UCSD-AML1 (cell line): ENCODE measurements at regions not wholly inside any gene's neighbourhood (a gene's known extent, or its start where the extent isn't known, plus 50 kb on each side); places are given as distances from the start of the nearest gene placed in this dataset.

Source experiments
- DNase-seq: peaks from one replicate; lab custom pipeline; 2025; ENCODE audit not compliant: unreplicated experiment; lab: John Stamatoyannopoulos, UW

DNA sequence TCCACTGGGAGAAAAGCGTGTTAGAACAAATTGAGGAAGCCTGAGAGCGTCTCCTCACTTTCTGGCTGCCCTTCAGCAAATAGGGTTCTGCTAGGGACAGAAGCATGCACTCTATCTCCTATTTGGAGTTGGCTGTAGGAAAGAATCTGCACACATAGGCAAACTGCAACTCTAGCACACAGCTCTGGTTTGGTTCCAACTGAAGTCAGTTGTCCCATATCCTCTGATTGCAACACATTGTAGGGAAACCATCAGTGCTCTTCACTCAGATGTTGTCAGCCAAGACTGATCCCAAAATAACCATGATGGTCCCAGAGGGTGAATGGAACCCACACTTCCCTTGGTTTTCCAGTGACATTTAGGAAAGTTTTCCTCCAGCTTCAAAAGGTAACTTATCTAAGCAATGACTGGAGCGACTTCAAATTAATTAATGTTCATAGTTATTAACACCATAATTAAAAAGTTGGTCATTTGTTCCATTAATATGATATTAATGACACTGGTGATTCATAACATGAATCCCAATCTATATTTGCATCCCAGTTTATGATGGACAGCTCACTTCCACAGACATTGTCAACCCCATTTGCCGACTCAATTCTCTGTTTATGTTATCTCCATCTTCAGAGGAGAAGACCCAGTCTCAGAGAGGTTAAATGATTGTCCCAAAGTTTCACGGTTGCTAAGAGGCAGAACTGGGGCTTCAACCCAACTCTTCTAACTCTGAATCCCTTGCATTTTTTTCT lies 136.7 kb upstream of the ZNF462 start:
- DNase-seq = no peak

DNA sequence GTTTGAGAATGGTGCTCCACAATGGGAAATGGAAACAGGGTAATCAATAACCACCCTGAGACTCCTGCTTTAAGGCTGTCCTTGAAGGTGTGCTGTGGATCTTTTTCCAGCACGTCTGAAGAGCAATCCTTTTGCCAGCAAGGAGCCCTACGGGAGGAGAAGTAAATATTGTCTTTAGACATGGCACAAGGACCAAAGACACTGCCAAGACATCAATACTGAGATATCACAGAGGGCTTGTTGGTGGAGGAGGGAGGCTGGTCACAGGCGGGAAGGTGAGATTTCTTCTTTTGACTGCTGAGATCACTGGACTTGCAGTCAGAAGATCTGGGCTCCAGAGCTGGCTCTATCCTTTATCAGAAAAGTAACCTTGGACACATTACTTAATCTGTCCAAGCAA lies 135.0 kb upstream of the ZNF462 start:
- DNase-seq = no peak

GRCh38 chr9:106728860-106729259 lies 134.1 kb upstream of the ZNF462 start:
- no peak for DNase-seq

DNA sequence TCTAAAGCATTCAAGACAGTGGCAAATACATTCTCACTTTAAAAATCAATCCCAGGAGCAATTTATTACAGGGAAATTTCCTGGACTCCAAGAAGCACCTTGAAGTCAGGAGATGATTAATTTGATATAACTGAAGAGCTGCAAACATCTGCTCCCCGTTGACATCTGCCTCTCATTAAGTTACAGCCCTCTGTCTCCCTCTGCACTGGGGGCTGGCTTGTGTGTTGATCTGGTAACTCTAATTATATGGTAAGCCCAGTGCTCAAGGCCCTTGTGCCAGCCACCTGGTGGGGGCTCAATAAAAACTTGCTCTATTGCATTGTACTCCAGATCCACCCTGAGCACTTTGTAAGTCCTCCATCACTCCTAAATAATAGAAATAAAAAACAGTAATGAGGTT lies 131.1 kb upstream of the ZNF462 start:
- no peak for DNase-seq

- no peak for DNase-seq
Measured at GRCh38 chr9:106733828-106734380, 129.1 kb upstream of the ZNF462 start.

DNA sequence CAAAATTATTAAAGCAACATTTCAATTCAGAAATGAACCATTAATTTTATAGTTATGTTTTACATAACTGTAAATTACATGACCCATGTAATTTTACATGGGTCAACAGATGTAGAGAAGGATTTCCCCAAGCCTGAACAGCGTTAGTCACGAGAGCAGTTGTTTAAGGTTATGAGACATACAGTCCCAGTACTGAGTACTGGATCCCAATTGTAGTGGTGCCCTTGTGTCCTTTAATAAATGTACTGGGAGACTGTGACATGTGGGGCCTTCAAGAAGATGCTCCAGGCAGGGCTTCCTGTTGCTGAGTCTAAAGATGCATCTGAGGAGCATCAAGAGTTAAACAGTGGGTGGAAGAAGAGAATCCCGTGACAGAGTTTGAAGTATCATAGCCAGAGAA lies 125.5 kb upstream of the ZNF462 start:
- DNase-seq = no peak

DNA sequence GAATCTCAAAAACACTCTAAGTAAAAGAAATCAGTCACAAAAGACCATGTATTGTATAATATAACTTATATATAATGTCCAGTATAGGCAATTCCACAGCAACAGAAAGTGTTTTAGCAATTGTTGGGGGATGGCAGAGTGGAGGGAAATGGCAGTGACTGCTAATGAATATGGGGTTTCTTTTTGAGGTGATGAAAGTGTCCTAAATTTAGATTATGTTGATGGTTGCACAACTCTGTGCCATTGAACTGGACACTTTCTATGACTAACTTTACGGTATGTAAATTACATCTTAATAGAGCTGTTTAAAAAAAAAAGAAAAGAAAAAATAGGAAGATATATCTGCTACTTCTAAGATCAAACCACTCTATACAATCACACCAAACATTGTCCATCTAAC lies 124.9 kb upstream of the ZNF462 start:
- no peak for DNase-seq

GRCh38 chr9:106745457-106745856 lies 117.5 kb upstream of the ZNF462 start:
- DNase-seq = no peak

DNA sequence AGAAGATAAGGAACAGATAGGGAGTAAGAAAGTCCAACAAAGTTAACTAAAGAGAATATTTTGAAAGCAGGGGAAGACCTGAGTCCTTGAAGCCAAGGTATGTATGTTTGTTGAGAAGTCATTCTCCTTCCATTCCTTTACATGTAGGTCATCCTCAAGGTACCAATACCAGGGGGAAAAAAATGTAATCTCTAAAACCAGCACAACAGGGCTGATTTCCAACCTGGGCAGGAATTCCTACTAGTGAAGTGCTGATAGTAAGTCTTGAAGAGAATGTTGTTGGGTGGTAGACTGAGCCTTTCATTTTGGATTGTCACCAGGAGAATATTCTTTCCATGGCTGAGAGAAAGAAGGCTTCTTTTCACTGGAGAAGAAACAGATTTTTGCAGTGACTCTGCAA lies 117.1 kb upstream of the ZNF462 start:
- DNase-seq = no peak

DNA sequence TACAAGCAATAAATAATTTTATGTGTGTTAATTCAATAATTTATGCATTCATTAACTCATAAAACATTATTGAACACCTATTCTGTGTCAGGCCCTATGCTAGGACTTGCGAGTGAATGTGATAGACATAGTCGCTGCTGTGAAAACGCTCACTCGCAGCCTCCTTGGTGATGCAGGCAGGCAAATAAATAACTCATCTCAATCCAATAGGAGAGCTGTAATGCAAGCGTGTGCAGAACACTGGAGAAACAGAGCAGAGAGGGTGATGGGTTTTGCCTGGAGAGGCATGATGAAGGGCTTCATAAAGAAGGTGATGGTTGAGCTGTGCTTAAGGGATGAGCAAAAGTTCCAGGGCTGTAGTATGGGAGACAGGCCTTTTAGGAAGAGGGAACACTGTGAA lies 111.3 kb upstream of the ZNF462 start:
- DNase-seq = no peak

GRCh38 chr9:106752581-106752980 lies 110.4 kb upstream of the ZNF462 start:
- DNase-seq = no peak

- DNase-seq = peak; percentile 43
Measured at GRCh38 chr9:106753155-106753671, 109.8 kb upstream of the ZNF462 start.

DNA sequence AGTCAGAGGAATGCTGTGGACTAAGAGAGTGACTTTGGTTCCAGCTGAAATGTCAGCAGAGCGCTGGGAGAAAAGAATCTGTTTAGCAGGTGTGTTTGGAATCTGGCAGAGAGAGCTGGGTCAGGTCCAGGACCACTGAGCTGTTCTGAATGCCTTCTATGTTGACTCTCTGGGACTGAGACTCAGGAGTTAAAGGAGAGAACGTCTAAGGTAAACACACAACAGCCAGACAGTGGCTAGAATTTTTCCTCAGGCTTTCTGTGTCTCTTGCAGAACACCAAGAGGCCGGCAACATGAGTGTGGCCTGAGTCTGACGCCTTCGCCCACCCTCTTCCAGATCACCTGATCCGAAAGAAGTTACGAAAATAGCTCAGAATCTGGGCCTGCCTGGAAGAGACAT lies 107.2 kb upstream of the ZNF462 start:
- no peak for DNase-seq

DNA sequence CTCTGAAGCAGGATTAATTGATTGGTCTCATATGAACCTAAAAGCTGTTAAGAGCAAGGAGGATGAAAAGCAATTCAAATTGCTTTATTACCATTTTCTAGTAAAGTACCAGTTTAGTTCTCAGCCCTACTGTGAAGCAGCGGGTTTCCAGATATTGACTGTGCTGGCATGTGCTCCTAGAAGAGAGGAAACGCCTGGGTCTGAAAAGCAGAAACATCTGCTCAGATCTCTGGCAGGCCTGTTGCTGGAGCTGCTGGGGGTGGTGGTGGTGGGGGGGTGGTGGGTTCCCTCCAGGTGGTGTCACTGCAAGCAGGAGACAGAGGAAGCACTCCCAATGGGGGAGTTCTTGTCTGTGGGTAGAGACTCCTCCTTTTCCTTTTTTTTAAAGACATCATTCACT lies 105.5 kb upstream of the ZNF462 start:
- DNase-seq = peak; percentile 49

- DNase-seq = no peak
Measured at GRCh38 chr9:106758911-106759310, 104.1 kb upstream of the ZNF462 start.

- DNase-seq = no peak
Measured at GRCh38 chr9:106761493-106761892, 101.5 kb upstream of the ZNF462 start.

- no peak for DNase-seq
Measured at GRCh38 chr9:106766616-106767015, 96.3 kb upstream of the ZNF462 start.

DNA sequence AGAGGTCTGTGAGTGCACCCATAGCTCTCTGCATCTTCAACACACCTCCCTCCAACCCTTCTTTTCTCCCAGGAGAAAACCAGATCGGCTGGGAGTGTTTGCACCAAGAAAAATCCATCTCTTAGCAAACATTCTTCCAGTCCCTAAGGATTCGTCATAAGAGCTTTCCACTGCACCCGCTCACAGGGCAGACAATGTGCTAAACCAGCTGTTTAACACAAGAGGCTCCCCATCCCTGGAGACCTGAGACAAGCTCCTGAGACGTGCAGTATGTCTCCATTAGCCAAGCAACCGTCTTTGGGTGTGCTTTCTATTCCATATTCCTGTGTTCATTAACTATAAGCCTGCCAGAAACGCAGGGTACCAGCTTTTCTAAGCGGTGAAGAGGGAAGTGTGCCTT lies 93.6 kb upstream of the ZNF462 start:
- DNase-seq = no peak

- DNase-seq = no peak
Measured at GRCh38 chr9:106771608-106772007, 91.4 kb upstream of the ZNF462 start.

GRCh38 chr9:106772523-106773290 lies 90.3 kb upstream of the ZNF462 start:
- DNase-seq = no peak

GRCh38 chr9:106773750-106774149 lies 89.2 kb upstream of the ZNF462 start:
- DNase-seq = no peak

- DNase-seq = no peak
Measured at GRCh38 chr9:106775960-106776359, 87.0 kb upstream of the ZNF462 start.
